OCI-LY7 (cell line): ENCODE measurements at regions not wholly inside any gene's neighbourhood (a gene's known extent, or its start where the extent isn't known, plus 50 kb on each side); places are given as distances from the start of the nearest gene placed in this dataset.

Experiments
- EZH2phosphoT487 ChIP-seq: fragments of 200-600 bp; sonication (generic); IDR thresholded peaks from 2 replicates; pipeline ENCODE4 v1.6.1; 2018; ENCODE audit warnings: low read depth, borderline replicate concordance, mild to moderate bottlenecking, mixed run types, antibody characterized with exemption, low read length, moderate library complexity, mixed read lengths
- TF ChIP-seq, protein P1 (sequence below): fragments of 200-600 bp; sonication (generic); conservative IDR thresholded peaks from 2 replicates; pipeline ENCODE4 v1.5.1; 2014; ENCODE audit warnings: mild to moderate bottlenecking, antibody characterized with exemption, low read length, moderate library complexity, mixed read lengths

DNA sequence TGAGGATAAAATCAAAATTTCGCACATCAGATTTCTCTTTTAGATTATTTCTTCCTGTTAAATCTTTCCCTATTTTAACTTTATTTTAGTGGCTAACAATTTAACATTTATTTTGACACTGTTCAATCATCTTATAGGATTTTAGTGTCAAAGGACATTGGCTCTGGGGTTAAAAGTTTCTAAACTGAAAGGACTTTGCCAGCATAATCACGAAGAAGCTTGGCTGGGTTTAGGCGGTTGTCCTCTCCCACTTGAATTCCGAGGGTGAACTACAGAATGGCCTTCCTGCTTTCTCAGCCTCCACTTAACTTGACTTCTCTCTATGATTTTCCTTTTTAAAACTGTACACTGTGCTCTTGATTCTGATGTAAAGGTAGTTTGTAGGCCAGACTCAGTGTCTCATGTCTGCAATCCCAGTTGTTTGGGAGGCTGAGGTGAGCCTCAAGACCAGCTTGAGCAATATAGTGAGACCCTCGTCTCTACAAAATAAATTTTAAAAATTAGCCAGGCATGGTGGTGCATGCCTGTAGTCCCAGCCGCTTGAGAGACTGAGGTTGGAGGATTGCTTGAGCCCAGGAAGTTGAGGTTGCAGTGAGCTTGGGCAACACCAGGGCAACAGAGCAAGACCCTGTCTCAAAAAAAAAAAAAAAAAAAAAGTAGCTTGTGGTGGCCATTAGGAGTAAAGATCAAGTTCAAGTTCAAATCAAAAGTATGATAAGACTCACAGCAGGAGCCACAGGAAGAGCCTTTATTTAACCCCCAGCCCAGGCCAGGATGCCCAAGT is 54.8 kb upstream of the KATNAL1 start:
- TF ChIP-seq, protein P1, sequence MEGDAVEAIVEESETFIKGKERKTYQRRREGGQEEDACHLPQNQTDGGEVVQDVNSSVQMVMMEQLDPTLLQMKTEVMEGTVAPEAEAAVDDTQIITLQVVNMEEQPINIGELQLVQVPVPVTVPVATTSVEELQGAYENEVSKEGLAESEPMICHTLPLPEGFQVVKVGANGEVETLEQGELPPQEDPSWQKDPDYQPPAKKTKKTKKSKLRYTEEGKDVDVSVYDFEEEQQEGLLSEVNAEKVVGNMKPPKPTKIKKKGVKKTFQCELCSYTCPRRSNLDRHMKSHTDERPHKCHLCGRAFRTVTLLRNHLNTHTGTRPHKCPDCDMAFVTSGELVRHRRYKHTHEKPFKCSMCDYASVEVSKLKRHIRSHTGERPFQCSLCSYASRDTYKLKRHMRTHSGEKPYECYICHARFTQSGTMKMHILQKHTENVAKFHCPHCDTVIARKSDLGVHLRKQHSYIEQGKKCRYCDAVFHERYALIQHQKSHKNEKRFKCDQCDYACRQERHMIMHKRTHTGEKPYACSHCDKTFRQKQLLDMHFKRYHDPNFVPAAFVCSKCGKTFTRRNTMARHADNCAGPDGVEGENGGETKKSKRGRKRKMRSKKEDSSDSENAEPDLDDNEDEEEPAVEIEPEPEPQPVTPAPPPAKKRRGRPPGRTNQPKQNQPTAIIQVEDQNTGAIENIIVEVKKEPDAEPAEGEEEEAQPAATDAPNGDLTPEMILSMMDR = no peak
- TF ChIP-seq EZH2phosphoT487 = no peak
